RPMI8226 (cell line): ENCODE measurements at regions not wholly inside any gene's neighbourhood (a gene's known extent, or its start where the extent isn't known, plus 50 kb on each side); places are given as distances from the start of the nearest gene placed in this dataset.
"Not testable (repeated sequence)": the region's sequence is repeated elsewhere in the genome, so short reads cannot be mapped to it uniquely, and the experiment has no call there.

ENCODE experiments used
- DNase-seq: peaks from one replicate; pipeline ENCODE4 v3.0.0-alpha.2; 2015

DNA sequence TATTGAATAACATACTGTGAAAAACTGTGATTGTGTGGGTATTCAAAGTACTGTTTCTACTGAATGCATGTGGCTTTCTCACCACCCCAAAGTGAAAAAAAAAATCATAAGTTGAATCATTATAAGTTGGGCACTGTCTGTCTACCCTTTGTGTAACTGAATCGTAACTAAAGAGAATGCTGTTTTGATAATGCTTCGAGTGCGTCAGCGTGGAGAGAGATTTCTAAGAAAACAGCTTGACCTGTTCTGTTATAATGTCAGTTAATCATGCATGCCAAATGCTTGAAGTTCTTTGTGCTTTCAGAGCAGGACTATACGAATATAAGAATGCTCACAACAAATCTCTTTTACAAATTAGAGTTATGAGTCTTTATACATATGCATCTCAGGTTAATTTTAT is 148.8 kb upstream of the SGCD start:
- no peak for DNase-seq

DNA sequence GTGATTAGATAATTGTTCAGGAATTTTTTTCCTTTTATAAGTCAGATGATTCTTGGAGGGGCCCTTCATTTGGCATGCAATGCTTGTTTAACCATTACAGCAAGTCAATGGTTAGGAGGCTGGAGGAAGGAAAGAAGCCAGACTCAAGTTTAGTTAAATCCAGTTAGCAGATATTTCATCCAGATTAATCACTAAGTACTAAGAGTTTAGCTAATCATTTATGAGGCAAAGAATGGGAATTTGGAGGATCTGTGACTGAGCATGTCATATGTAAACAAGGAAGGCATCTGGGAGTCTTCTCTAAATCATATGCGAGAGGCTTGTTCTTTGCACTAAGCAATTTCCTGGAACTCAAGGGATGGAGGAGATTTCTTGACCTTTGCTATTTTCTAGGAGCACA is 145.3 kb upstream of the SGCD start:
- DNase-seq = no peak

DNA sequence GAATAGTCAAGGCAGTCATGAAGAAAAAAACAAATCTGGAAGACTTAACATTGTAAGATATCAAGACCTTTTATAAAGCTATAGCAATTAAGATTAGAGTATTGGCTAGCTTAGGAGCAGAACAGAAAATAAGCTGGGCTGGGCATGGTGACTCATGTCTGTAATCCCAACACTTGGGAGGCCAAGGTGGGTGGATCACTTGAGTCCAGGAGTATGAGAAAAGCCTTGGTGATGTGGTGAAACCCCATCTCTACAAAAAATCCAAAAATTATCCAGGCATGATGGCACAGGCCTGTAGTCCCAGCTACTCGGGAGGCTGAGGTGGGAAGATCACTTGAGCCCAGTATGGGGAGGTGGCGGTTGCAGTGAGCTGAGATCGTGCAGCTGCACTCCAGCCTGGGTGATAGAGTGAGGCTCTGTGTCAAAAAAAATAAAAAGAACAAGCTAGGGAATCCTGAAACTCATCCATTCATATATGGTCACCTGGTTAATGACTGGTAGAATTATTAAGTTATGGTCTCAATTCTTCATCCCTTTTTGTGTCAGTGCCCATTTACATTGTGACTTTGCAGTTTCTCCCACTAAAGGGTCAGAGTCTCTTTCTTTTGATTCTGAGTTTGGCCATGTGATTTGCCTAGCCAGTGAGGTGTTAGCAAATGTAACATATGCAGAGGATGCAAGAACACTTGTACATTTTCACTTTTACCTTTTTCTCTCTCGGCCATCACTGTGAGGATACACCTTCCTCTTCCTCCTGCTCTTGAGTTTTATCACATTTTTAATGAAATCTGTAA is 144.6 kb upstream of the SGCD start:
- DNase-seq = no peak

DNA sequence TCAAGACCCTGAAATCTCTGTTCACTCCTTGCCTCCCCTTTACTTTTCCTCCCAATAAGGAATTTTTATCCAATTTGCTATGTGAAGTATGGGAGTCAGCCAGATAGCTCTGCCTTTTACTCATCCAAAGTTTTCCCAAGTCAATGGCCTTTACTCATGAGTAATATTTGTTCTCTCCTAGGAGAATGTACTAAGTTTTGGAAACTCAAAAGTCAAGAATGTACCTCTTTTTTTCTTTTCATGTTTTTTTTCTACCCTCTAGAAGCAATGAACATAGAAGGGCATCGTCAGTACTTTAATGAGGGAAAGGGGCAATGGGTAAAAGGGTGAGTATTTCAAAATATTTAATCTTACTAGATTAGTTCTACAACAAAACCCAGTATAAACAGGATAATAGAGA is 140.2 kb upstream of the SGCD start:
- DNase-seq = no peak

DNA sequence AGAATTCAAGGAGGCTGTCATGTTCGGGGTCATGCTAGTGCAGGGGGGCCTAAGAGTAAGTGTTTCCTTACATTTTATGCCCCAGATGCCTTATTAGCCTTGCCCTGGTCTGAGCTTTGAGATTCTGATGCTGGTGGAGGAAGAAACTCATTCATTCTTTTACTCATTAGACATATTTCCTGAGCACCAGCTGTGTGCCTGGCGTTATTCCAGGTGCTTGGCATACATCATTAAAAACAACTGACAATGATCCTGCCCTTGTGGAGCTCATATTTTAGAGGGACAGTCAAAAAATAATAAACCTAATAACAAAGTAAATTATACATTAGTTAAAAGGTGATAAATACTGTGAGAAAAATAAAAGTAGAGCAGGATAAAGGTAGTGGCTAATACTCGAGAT is 138.9 kb upstream of the SGCD start:
- DNase-seq = no peak

DNA sequence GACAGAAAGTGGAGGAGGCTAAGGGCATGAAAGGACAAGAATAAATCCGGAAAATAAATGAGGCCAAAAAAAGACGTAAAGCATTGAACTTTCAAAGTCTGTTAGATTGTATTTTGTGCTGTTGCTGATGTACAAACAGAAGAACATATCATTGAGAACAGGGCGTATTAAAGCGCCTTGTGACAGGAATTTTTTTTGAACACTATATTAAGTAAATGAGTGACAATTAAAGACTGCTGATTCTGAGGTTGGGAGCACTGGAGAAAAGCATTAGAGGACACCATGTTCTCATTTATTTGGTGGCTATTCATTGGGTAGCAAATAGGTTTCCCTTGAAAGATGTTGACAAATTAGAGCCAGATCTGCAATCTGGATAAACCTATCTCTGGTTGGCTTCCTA is 137.3 kb upstream of the SGCD start:
- DNase-seq = no peak

DNA sequence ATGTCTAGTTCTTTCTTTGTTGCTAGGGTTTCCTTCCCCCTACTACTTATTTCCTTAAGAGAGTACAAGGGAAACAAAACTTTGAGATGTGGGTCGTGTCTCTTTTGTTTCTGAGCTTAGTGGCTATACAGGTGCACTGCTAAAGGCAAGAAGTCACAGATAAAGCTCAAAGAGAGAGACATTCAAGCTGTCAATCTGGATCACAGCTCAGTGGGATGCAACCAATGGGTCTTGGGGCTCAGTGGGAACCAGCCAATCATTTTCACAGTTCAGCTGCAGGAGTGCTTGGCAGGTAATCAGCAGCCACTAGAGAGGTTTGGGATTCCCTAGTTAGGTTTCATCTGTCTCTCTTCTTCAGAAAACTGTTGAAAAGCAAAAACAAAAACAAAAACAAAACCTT is 135.4 kb upstream of the SGCD start:
- DNase-seq = no peak

DNA sequence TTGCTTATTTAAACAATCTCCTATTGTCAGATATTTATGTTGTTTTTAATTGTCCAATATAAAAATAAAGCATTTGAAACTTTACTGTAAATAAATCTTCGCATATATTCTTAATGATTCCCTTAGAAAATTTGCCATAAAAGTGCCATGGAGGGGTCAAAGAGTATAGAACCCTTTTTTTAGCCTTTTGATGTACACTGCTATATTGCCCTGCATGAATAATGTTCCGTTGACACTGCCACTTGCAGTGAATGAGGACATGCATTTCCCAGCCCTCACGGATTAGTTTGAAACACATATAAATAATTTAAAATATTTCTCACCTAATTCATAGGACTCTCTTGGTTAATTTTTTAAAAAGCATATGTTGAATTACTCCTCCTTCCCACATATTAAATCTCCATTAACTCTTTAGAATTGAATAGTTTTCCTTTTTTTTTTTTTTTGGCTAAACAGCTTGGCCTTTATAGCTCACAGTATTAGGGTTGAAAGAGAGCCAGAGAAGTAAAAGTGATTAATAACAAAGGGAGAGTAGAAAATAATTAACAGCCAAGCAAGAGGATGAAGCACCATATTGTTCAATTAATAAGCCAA is 129.8 kb upstream of the SGCD start:
- no peak for DNase-seq

DNA sequence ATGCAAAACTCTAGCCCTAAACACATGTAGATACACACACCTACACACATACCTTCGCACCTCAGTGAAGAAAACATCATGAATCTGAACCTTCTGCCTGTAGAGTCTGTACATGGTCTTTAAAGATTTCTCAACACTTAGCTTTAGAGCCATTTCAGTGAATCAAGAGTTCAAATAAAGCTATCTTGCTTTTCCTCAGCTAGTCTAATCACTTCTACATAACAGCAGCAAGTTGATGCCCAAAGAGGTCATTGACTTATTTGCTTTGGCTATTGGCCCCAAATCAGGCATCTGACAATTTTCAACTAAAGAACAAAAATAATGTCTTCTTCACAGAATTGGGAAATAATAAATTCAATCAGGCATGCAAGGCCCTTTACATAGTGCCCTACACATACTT is 127.9 kb upstream of the SGCD start:
- DNase-seq = no peak

DNA sequence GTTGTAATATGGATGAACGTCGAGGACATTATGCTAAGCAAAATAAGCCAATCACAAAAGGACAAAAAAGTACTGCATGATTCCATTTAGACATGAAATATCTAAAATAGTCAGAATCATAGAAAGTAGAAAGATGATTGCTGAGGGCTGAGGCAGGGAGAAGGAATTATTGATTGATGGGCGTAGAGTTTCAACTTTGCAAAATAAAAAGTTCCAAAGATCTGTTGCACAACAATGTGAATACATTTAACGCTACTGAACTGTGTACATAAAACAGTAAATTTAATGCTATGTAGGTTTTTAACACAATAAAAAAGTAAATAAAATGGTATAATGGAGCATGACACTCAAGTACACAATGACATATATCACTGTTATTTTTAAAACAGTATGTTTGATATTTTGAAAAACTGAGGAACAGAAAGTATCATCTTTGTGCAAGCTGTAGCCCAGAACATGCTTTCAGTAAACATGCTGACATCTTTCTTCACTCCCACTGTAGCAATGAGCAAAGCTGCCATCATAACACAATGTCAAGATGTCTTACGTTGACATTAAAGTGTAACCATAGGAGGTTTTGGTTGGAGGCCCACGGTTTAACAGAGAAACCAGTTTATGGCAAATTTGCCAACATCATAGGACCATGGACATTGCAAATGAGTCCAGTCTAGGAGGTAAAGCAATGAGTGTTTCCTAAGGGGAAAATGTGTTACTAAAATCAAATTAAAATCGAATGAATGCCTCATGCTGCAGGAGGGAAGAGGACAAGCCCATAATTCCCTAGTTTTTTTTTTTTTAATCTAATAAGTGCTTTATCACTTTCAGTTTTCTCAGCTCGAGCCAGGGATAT is 125.8 kb upstream of the SGCD start:
- DNase-seq = no peak

DNA sequence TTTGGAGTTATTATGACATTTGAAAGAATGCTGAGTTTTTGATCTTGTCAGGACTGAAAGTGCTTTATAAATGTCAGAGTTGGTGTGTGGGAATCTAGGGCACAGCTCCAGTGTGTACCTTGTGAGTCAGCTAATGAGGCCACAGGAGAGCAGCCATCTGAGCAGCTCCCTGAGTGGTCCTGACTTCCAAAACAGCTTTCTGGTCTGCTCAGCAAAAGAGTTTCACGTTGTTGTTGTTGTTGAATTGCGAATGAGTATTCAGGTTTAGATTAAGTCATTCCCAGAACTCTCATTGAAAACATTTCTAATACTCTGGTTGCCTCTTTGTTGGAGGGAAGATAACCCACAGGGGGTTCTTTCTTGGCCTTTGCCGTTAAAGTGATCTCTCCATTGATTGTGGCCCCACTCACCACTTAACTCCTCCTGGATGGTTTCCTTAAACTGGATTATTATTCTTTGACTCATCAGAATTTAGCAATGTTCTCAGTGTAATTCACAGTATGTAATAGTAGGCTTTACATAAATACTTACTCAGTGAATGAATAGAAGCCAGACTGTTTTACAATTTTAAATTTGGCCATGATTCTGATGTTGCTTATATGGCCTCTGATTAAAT is 125.1 kb upstream of the SGCD start:
- no peak for DNase-seq

DNA sequence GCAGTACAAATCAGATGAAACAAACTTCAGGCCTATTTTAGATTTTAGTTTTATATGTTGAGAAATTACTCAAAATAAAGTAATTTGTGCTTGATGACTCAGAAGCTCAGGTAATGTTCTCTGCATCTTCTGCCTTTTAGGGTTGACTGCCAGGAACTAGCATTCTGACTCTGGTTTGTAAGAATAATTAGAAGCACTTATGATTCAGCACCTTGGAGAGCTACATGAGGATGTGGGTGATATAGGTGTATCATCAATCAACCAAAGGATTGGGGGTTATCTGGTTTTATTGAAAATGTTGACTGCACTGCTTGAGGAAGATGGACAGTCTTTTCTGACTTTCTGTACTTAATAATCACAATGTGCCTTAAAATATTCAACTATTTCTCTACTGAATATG is 118.7 kb upstream of the SGCD start:
- DNase-seq = peak; percentile 27

DNA sequence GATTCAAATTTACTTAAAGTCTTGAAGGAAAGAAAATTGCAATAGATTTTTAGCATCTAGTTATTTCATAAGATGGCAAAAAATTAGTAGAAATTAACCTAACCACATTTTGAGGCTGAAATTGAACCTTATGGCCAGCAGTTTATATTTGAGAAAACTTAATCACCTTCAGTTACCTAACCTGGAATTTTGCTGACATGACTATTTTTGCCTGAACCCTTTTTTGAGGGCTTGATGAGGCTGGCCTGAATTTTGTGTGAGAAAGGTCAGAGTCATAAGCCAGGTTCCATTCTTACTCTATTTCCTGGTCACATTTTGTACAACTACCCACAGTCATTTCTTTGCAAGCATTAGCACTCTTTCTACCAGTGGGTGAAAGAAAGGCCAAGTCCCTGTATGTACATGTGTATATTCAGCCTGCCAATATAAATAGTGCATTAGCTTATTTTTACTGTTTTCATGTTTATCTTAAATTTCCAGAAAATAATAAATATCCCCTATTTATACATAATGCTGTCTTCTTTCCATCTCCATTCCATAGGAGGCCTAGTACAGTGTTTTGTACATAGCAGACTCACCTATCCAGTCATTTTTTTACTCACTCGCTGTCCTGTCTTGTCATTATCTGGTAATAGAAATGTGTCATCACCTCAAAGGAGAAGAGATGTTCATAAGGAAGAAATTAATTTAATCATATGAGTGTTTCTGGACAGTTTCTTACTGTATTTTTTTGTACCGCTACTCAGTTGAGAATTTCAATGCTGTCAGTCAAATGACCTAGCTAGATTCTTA is 108.4 kb upstream of the SGCD start:
- no peak for DNase-seq

DNA sequence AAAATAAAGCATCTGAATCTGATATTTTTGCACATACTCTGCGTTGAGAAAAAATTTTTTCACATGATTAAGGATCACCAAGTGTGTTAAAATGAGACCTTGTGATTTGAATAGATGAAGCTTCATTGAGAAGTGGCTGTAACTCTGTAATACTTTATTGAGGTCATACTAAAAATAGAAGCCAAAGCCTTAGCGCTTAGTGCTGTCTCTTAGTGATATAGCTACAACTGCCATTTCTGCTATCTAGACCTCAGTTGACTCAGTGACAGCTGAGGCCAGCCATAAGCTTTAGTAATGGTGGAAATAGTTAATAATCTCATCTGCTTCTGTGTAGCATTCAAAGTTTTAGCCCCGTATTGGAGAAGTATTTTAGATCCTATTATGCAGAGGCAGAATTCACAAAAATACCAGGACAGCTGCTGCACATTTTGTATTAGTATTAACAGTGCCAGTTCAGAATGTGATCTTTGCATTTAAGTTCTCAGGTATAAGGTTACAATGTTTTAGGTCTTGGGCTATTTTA is 107.4 kb upstream of the SGCD start:
- no peak for DNase-seq

DNA sequence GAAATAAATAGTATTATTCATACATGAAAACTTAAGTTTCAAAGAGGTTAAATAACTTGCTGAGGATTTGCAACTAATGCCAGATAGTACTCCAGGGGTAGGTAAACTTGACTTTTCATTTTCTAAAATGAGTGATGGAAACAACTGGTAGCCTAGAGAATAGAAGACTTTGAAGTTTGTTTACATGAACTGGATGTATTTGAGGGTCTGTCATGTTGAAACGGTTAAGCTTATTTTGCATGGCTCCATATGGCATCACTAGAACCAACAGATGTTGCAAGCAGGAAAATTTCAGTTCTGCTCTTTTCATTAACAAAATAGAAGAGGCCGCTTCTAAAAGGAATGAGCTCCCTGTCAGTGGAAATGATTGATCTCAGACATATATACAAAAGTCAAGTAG is 105.1 kb upstream of the SGCD start:
- DNase-seq = no peak

DNA sequence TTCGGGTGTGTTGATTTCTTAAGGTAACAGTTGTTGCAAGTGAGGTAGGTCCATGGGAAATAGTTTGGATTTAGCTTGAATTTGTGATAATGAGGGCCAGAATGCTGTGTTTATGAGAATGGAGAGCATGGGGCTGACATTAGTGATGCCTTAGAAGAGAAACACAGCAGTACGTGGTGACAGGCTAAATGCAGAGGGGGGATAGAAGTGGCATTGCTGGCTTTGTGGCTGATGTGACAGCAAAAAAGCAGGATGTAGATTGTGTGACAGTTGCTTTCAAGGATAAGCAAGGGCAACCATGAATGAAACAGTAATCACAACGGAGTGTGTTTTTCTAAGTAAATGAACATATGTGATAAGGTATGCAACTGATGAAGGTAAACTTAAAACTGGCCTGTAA is 103.4 kb upstream of the SGCD start:
- no peak for DNase-seq

DNA sequence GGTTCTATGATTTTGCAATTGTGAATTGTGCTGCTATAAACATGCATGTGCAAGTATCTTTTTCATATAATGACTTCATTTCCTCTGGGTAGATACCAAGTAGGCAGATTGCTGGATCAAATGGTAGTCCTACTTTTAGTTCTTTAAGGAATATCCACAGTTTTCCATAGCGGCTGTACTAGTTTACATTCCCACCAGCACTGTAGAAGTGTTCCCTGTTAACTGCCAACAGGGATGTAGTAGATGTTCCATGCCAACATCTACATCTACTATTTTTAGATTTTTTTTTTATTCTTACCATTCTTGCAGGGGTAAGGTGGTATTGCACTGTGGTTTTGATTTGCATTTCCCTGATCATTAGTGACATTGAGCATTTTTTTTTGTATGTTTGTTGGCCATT is 100.5 kb upstream of the SGCD start:
- not testable (repeated sequence) for DNase-seq

DNA sequence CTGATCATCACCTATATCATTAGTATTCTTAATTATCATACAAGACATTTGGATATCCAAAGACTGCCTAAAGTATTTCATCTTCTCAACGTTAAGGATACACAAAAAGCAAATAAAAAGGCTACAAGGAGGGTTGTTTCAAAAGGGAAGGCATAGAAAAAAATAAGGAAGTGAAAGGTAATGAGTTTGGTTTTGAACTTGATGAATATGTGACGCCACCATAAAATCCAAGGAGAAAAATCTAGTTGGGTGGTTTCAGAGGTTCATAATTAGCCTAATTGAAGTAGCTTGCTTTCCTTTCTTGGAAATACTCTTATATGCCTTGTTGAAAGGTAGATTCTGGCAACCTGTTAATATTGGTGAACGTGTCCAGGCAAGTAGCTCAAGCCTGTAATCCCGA is 96.1 kb upstream of the SGCD start:
- no peak for DNase-seq

DNA sequence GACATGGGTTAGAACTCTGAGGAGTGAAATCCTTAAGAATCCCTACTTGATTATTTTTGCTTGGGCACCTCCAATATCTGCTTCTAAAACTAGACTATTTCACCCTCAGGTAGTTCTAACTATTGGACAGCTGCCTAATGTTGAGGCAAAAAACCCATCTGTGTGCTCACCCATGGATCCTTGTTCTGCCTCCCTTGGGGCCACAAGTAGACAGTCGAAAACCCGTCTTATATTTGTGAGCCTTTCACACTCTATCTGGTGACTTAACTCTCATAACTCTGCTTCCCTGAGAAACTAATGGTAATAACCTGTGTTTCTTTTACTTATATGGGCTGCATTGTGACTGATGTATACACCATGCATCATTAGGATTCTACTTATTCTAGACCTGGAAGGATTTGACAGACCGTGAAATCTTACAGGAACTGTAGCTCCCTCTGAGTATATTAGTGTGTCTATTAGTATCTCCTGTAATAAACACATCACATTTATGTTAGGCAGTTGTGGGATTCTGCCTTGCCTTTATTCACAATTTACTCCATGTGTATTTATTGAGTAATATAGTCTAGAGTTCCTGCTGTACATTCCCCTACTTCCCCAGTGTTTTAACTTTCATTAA is 94.6 kb upstream of the SGCD start:
- no peak for DNase-seq

DNA sequence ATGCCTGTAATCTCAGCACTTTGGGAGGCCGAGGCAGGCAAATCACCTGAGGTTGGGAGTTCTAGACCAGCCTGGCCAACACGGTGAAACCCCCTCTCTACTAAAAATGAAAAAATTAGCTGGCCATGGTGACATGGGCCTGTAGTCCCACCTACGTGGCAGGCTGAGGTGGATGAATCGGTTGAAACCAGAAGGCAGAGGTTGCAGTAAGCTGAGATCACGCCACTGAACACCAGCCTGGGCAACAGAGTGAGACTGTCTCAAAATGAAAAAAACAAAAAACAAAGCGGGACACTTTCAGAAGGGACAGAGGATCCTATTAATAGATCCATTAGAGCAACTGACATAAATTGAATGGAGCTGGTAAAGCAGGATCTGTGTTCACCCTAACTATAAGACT is 89.6 kb upstream of the SGCD start:
- DNase-seq = no peak

DNA sequence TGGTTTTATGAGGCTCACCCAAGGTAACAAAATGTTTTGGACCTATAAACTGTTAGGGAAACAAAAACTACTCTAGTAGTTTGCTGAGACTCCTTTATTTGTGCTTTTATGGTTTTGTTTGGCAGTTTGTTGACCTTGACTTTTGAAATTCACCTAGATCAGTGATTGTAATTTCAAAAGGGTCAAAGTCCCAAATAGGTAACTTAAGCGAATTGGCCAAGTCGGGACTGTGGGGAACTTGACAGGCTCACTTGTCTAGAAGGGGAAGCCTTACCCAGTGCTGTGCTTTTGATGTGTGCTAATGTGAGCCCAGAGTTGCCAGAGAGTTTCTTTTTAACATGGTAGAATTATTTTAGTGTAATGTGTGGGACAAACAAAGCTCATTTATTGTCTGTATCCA is 87.2 kb upstream of the SGCD start:
- no peak for DNase-seq

DNA sequence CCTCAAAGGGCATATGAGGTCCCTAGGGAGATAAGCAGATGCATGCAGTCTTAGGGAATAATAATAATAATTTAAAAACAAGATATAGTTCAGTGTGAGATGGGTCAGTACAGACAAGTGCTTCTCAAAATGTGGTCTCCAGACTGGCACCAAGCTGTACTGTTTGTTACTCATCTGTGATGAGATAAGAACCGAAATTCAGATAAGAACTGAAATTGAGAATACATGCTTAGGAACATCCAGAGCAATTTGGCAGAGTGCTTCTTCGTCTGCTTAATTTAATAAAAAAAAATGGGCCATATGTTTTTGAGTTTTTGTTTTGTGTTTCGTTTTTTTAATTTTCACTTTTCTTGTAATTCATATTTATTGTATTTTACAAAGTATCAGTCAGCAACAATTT is 86.5 kb upstream of the SGCD start:
- DNase-seq = no peak
